ENCODE measurements at regions not wholly inside any gene's neighbourhood (a gene's known extent, or its start where the extent isn't known, plus 50 kb on each side); places are given as distances from the start of the nearest gene placed in this dataset.

DNA sequence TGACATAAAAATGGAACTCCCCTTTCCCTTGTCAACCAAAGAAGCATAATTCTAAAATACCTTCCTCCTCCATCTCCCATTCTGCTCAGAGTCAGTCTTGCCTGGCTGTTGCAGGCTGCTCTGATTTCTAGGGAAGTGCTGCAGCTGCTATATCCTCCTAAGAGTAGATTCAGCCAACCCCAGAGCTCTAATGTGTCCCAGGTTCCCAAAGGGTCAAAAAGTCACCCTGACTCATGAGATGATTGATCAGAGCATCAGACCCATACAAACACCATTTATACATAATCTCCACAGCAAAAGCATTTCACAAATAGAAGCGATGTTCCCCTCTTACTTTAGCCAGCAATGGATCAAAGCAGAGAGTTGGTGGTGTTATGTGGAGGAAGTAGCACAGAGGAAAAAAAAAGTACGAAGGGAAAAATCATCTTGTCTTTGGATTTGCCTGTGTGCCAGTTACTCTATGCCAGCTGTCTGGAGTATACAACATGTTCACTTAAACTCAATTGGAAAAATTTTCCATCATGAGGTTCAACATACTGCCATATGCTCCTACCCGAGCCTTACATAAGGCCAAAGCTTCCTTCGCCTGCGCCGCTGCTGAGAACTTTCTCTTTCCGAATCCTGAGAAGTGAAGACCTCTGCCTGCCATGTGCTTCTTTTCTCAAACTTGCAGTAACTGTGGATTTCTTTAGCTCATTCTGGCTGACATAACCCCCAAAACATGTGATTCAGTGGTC is 258.0 kb downstream of the TLE4 start:
- FAIRE-seq, result no peak
- POLR2A ChIA-PET, result no interaction called here

More for the DNA sequence above, 258.0 kb downstream of the TLE4 start:
- H3K27ac ChIP-seq (ENCODE audit: extremely low read length, insufficient read depth, low read length), result no peak overlapping the region
- intact Hi-C loops (cut with micrococcal nuclease; ENCODE audit: unreplicated experiment) (no loop called here), in situ Hi-C loops (cut with HindIII; ENCODE audit: extremely low pct_ligation_motif_present, low pct_unique_long_range_greater_than_20kb) (no loop called here)
- WGBS (ENCODE audit: low lambda C conversion rate), result 66% methylated on average over 7 of the region's 7 CpGs
- DNase-seq (ENCODE audit: low spot score) (no peak), ATAC-seq (no peak)
- H3K9me3 ChIP-seq (ENCODE audit: low read length), result peaks cover 34% of the 10 kb centered on the region
- H3K4me3 ChIP-seq (replicated peaks in 1 of 3; ENCODE audit: insufficient read depth in 1 of 3, low read depth in 2 of 3, low read length in 3 of 3), result no peak overlapping the region
- no peaks in the 10 kb centered on the region for H3K36me3 ChIP-seq (replicated peaks in 1 of 2; ENCODE audit: control insufficient read depth in 1 of 2, insufficient read depth in 2 of 2, low read length in 2 of 2)
- H3K79me2 ChIP-seq (ENCODE audit: insufficient read depth, low read length), result no peaks in the 10 kb centered on the region
- CTCF ChIA-PET (ENCODE audit: low intra/inter-chr PET ratio, low total read pairs), result no interaction called here
- H3K4me2 ChIP-seq (ENCODE audit: low read depth, low read length), result no peak overlapping the region
- no peak overlapping the region for H3K9ac ChIP-seq (ENCODE audit: insufficient read depth, low read depth, low read length)
- H4K20me1 ChIP-seq (ENCODE audit: insufficient read depth, low read length), result no peaks in the 10 kb centered on the region
- H3K4me1 ChIP-seq (ENCODE audit: insufficient read depth, low read length), result no peaks in the 10 kb centered on the region
- no TSS peak for BruUV-seq (replicated peaks)
- no peaks in the 10 kb centered on the region for H3K27me3 ChIP-seq (ENCODE audit: control insufficient read depth in 1 of 2, insufficient read depth in 2 of 2, low read length in 2 of 2)
- H2AFZ ChIP-seq (ENCODE audit: low read length), result no peak overlapping the region
- TF ChIP-seq KAT2B (IDR thresholded peaks at IDR 0.05; ENCODE audit: borderline replicate concordance, low read depth, low read length) (no peak), FOXA1 (IDR thresholded peaks at IDR 0.05) (no peak), FOXA1 (CRISPR knock-in tag; IDR thresholded peaks at IDR 0.05) (no peak), MAF1 (CRISPR knock-in tag; IDR thresholded peaks at IDR 0.05; ENCODE audit: borderline replicate concordance) (no peak), MLLT10 (CRISPR knock-in tag; IDR thresholded peaks at IDR 0.05) (no peak), AGO2 (optimal IDR thresholded peaks at IDR 0.05; ENCODE audit: low read depth, low read length) (no peak), CBX5 (CRISPR knock-in tag; IDR thresholded peaks at IDR 0.05; ENCODE audit: borderline replicate concordance) (no peak), ZFY (CRISPR knock-in tag; IDR thresholded peaks at IDR 0.05) (no peak), ZNF17 (CRISPR knock-in tag; IDR thresholded peaks at IDR 0.05) (no peak), ZFP37 (CRISPR knock-in tag; IDR thresholded peaks at IDR 0.05; ENCODE audit: borderline replicate concordance) (no peak), ZNF33A (CRISPR knock-in tag; IDR thresholded peaks at IDR 0.05; ENCODE audit: borderline replicate concordance) (no peak)
- TF ChIP-seq, protein P1, sequence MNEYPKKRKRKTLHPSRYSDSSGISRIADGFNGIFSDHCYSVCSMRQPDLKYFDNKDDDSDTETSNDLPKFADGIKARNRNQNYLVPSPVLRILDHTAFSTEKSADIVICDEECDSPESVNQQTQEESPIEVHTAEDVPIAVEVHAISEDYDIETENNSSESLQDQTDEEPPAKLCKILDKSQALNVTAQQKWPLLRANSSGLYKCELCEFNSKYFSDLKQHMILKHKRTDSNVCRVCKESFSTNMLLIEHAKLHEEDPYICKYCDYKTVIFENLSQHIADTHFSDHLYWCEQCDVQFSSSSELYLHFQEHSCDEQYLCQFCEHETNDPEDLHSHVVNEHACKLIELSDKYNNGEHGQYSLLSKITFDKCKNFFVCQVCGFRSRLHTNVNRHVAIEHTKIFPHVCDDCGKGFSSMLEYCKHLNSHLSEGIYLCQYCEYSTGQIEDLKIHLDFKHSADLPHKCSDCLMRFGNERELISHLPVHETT (CRISPR knock-in tag; conservative IDR thresholded peaks at IDR 0.05), result no peak
- TF ChIP-seq, protein P2, sequence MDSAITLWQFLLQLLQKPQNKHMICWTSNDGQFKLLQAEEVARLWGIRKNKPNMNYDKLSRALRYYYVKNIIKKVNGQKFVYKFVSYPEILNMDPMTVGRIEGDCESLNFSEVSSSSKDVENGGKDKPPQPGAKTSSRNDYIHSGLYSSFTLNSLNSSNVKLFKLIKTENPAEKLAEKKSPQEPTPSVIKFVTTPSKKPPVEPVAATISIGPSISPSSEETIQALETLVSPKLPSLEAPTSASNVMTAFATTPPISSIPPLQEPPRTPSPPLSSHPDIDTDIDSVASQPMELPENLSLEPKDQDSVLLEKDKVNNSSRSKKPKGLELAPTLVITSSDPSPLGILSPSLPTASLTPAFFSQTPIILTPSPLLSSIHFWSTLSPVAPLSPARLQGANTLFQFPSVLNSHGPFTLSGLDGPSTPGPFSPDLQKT (CRISPR knock-in tag; IDR thresholded peaks at IDR 0.05; ENCODE audit: borderline replicate concordance), result no peak
- TF ChIP-seq, protein P3, sequence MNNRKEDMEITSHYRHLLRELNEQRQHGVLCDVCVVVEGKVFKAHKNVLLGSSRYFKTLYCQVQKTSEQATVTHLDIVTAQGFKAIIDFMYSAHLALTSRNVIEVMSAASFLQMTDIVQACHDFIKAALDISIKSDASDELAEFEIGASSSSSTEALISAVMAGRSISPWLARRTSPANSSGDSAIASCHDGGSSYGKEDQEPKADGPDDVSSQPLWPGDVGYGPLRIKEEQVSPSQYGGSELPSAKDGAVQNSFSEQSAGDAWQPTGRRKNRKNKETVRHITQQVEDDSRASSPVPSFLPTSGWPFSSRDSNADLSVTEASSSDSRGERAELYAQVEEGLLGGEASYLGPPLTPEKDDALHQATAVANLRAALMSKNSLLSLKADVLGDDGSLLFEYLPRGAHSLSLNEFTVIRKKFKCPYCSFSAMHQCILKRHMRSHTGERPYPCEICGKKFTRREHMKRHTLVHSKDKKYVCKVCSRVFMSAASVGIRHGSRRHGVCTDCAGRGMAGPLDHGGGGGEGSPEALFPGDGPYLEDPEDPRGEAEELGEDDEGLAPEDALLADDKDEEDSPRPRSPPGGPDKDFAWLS (CRISPR knock-in tag; IDR thresholded peaks at IDR 0.05; ENCODE audit: borderline replicate concordance), result no peak
- TF ChIP-seq, protein P4, sequence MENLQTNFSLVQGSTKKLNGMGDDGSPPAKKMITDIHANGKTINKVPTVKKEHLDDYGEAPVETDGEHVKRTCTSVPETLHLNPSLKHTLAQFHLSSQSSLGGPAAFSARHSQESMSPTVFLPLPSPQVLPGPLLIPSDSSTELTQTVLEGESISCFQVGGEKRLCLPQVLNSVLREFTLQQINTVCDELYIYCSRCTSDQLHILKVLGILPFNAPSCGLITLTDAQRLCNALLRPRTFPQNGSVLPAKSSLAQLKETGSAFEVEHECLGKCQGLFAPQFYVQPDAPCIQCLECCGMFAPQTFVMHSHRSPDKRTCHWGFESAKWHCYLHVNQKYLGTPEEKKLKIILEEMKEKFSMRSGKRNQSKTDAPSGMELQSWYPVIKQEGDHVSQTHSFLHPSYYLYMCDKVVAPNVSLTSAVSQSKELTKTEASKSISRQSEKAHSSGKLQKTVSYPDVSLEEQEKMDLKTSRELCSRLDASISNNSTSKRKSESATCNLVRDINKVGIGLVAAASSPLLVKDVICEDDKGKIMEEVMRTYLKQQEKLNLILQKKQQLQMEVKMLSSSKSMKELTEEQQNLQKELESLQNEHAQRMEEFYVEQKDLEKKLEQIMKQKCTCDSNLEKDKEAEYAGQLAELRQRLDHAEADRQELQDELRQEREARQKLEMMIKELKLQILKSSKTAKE (CRISPR knock-in tag; IDR thresholded peaks at IDR 0.05; ENCODE audit: borderline replicate concordance), result no peak
- TF ChIP-seq, protein P5, sequence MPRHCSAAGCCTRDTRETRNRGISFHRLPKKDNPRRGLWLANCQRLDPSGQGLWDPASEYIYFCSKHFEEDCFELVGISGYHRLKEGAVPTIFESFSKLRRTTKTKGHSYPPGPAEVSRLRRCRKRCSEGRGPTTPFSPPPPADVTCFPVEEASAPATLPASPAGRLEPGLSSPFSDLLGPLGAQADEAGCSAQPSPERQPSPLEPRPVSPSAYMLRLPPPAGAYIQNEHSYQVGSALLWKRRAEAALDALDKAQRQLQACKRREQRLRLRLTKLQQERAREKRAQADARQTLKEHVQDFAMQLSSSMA (CRISPR knock-in tag; IDR thresholded peaks at IDR 0.05), result no peak
